HS-5 (cell line): ENCODE measurements at regions not wholly inside any gene's neighbourhood (a gene's known extent, or its start where the extent isn't known, plus 50 kb on each side); places are given as distances from the start of the nearest gene placed in this dataset.
"Not testable (repeated sequence)": the region's sequence is repeated elsewhere in the genome, so short reads cannot be mapped to it uniquely, and the experiment has no call there.

Experiments
- DNase-seq: peaks from one replicate; pipeline ENCODE4 v3.0.0-alpha.2; 2012; ENCODE audit warnings: low read depth

- DNase-seq, result no peak
Measured at GRCh38 chr21:43287795-43288755, 119.3 kb downstream of the CRYAA start.

GRCh38 chr21:43287111-43287760, 118.4 kb downstream of the CRYAA start:
- no peak for DNase-seq

GRCh38 chr21:43286196-43286595, 117.4 kb downstream of the CRYAA start:
- no peak for DNase-seq

GRCh38 chr21:43284700-43285099, 115.9 kb downstream of the CRYAA start:
- DNase-seq, result no peak

- no peak for DNase-seq
Measured at GRCh38 chr21:43284238-43284637, 115.4 kb downstream of the CRYAA start.

GRCh38 chr21:43283925-43284221, 115.1 kb downstream of the CRYAA start:
- DNase-seq, result not testable (repeated sequence)

GRCh38 chr21:43283136-43283924, 114.5 kb downstream of the CRYAA start:
- DNase-seq, result no peak

GRCh38 chr21:43282358-43283120, 113.7 kb downstream of the CRYAA start:
- no peak for DNase-seq

- no peak for DNase-seq
Measured at GRCh38 chr21:43281661-43282357, 113.0 kb downstream of the CRYAA start.

GRCh38 chr21:43280949-43281633, 112.3 kb downstream of the CRYAA start:
- DNase-seq, result no peak

- DNase-seq, result no peak
Measured at GRCh38 chr21:43279578-43279894, 110.7 kb downstream of the CRYAA start.

GRCh38 chr21:43278766-43279577, 110.2 kb downstream of the CRYAA start:
- DNase-seq, result no peak

GRCh38 chr21:43278359-43278758, 109.6 kb downstream of the CRYAA start:
- DNase-seq, result no peak

GRCh38 chr21:43277481-43278351, 108.9 kb downstream of the CRYAA start:
- no peak for DNase-seq

GRCh38 chr21:43276811-43277210, 108.0 kb downstream of the CRYAA start:
- DNase-seq, result no peak

- no peak for DNase-seq
Measured at GRCh38 chr21:43275421-43276211, 106.8 kb downstream of the CRYAA start.

GRCh38 chr21:43274946-43275310, 106.1 kb downstream of the CRYAA start:
- no peak for DNase-seq
